ENCODE measurements at regions not wholly inside any gene's neighbourhood (a gene's known extent, or its start where the extent isn't known, plus 50 kb on each side); places are given as distances from the start of the nearest gene placed in this dataset.

- no peak for TF ChIP-seq CTCF (IDR thresholded peaks at IDR 0.05)
- no peak for TF ChIP-seq EP300 (IDR thresholded peaks at IDR 0.05)
- no peak for TF ChIP-seq POLR2A (IDR thresholded peaks at IDR 0.05)
Measured at GRCh38 chr13:63492604-63493003, 2077.0 kb upstream of the PCDH20 start.
